Gastrocnemius medialis (tissue), 4 donors: ENCODE measurements at regions not wholly inside any gene's neighbourhood (a gene's known extent, or its start where the extent isn't known, plus 50 kb on each side); places are given as distances from the start of the nearest gene placed in this dataset.

Experiments used
- CTCF ChIP-seq, 5 experiments: fragments of 450-650 bp in 3 of 5; fragments of 200-600 bp in 2 of 5; sonication (generic) in 2 of 5; IDR thresholded peaks in 4 of 5; conservative IDR thresholded peaks in 1 of 5; 1 replicate in 4 of 5; 2 replicates in 1 of 5; pipeline ENCODE4 v1.5.1; 2016 to 2019; ENCODE audit warnings: antibody characterized with exemption in 5 of 5, mild to moderate bottlenecking in 3 of 5, moderate library complexity in 3 of 5
- POLR2A ChIP-seq, 2 donors: fragments of 450-650 bp; IDR thresholded peaks; one replicate each; pipeline ENCODE4 v1.6.1; 2017; ENCODE audit warnings: antibody characterized with exemption in 2 of 2, mild to moderate bottlenecking in 2 of 2, moderate library complexity in 2 of 2

- TF ChIP-seq CTCF (IDR thresholded peaks at IDR 0.05 in 4 of 5, conservative IDR thresholded peaks at IDR 0.05 in 1 of 5) (no peak), POLR2A (IDR thresholded peaks at IDR 0.05) (no peak)
These were observed 1622.1 kb downstream of the STIM2 start for GRCh38 chr4:28482580-28483270.
